GM12874 (cell line): ENCODE measurements at regions not wholly inside any gene's neighbourhood (a gene's known extent, or its start where the extent isn't known, plus 50 kb on each side); places are given as distances from the start of the nearest gene placed in this dataset.

Source experiments
- TF ChIP-seq, protein P1 (sequence below): IDR thresholded peaks from 2 replicates; pipeline ENCODE4 v1.5.1; 2011; ENCODE audit warnings: low read depth, mild to moderate bottlenecking, control low read depth, low read length, moderate library complexity; ENCODE audit not compliant: insufficient read depth

GRCh38 chr22:47295226-47295901 is 532.9 kb downstream of the TBC1D22A start:
- TF ChIP-seq, protein P1, sequence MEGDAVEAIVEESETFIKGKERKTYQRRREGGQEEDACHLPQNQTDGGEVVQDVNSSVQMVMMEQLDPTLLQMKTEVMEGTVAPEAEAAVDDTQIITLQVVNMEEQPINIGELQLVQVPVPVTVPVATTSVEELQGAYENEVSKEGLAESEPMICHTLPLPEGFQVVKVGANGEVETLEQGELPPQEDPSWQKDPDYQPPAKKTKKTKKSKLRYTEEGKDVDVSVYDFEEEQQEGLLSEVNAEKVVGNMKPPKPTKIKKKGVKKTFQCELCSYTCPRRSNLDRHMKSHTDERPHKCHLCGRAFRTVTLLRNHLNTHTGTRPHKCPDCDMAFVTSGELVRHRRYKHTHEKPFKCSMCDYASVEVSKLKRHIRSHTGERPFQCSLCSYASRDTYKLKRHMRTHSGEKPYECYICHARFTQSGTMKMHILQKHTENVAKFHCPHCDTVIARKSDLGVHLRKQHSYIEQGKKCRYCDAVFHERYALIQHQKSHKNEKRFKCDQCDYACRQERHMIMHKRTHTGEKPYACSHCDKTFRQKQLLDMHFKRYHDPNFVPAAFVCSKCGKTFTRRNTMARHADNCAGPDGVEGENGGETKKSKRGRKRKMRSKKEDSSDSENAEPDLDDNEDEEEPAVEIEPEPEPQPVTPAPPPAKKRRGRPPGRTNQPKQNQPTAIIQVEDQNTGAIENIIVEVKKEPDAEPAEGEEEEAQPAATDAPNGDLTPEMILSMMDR: no peak

DNA sequence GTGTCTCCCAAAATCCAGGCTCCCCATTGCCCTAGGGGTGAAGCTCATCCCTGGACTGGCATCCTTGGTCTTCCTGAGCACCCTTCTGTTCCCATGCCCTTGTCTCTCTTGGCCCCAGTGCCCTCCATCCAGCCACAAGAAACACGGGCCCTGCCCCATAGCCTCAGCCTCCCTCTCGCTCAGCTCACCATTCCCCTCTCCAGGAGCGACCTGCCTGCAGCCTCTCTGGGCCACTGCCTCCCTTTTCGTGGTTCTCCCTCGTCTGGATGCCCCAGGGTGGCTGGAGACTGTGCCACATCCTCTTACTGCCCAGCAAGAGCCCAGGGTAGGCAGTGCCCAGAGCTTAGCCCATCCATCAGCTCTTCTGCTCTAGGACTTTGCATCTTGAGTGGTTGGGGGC is 532.1 kb downstream of the TBC1D22A start:
- TF ChIP-seq, protein P1: no peak

DNA sequence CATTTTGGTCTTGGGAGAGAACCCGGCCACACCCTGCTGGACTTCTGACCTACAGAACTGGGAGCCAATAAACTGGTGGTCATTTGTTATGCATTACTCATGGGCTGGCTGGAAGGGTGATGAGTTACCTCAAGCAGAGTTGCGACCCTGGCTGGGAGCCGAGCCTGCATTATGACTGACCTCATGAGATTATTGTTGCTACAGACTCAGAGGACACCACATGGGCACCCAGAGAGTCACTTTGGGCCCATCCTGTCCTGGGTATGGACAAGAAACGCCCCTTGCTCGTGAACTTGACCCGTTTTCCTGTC is 531.7 kb downstream of the TBC1D22A start:
- TF ChIP-seq, protein P1: no peak

- TF ChIP-seq, protein P1: no peak
Observed at GRCh38 chr22:47293368-47294221, 531.1 kb downstream of the TBC1D22A start.

DNA sequence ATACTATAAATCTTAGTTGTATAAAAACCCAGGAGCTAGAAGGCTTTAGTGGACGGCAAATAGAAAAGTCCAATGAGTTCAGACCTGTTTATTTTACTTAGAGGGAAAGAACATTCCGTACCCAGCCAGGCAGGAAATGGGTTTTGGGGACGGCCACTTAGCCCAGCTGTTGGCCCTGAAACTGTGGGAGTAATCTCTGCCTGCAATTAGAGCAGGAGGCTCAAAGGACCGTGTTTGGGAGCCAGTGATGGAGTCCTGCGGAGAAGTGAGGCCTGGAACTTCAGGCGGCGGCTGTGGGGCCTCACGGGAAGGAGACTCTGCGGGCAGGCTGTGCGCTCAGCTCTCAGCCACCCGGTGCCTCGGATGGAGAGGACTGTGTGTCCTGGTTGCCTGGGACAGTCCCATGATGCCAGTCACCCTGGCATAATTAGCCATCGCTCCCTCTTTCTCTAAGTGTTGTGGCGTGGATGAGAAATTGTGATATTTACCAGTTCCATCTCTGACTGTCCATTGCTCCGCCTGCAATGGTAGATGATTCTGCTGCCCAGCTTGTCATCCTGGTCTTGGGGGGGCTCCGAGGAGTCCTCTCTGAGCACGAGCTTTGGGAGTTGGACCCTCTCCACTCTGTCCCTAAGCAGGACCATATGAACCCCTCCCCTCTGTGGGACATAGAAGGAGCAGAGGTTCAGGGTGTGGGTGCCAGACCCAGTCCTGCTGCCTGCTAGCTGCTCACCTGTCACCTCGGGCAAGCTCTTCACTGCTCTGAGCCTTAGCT is 530.3 kb downstream of the TBC1D22A start:
- TF ChIP-seq, protein P1: no peak

DNA sequence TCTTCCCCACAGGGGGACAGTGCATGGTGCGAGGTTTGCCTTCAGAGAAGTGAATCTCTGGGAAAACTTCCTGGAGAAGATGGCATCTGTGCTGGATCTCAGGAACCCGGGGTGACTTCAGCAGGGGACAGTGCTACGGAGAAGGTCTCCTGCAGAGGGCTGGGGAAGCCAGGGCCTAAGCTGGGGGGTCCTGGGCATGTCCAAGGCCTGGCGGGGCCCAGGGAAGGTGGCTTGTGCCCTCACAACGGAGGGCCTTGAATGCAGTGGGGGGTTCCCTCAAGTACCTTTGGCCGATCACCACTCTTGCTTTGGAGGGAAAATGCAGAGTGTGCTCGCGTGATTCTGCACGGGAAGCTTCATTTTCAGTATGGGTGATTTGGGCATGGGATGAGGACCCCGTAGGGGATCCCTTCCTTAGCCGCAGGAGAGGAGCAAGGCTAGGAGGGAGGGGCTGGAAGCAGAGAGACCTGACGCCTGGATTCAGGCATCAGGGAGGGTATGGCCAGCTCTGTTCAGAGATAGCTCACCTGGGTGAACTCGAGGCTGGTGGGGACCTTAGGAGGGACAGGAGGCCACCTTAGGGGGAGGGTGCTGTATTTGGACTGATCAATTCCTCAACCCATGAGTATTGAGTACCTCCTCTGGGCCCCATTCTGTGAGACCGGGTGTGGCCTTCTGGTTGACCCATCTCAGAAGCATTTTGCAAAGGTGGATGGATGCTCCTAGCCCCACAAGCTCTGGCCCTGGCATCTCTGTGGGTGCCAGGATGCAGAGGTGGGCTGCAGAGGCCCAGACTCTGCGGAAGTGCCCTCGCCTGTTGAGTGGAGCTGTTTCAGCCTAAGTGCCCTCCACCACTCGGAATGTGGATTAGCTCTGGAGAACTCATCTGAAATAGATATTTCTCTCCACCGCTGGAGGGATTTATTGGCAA is 529.4 kb downstream of the TBC1D22A start:
- TF ChIP-seq, protein P1: no peak
